ENCODE measurements at regions not wholly inside any gene's neighbourhood (a gene's known extent, or its start where the extent isn't known, plus 50 kb on each side); places are given as distances from the start of the nearest gene placed in this dataset.

- TF ChIP-seq ZNF592 (IDR thresholded peaks at IDR 0.05) (no peak), IKZF2 (IDR thresholded peaks at IDR 0.05) (no peak)
Measured at GRCh38 chr1:98256700-98257099, 335.9 kb upstream of the DPYD start (continued).

GRCh38 chr1:98253145-98253544 is 332.3 kb upstream of the DPYD start:
- intact Hi-C loops (cut with micrococcal nuclease; ENCODE audit: unreplicated experiment) (no loop called here), in situ Hi-C loops (cut with MboI) (no loop called here)
- no peak overlapping the region for H3K4me3 ChIP-seq
- no peak for FAIRE-seq
- RAD21 ChIA-PET (ENCODE audit: unreplicated experiment) = no interaction called here
- no peak for DNase-seq (ENCODE audit: low read depth, low spot score)
- CTCF ChIA-PET = no interaction called here
- no TSS peak for BruUV-seq (replicated peaks)
- no peaks in the 10 kb centered on the region for H3K79me2 ChIP-seq (ENCODE audit: control insufficient read depth, insufficient read depth, low read length)
- H3K4me2 ChIP-seq (ENCODE audit: control insufficient read depth, insufficient read depth) = no peak overlapping the region
- H3K36me3 ChIP-seq (ENCODE audit: control insufficient read depth in 2 of 2, insufficient read depth in 2 of 2, low read length in 1 of 2) = no peaks in the 10 kb centered on the region
- H3K4me1 ChIP-seq (ENCODE audit: control insufficient read depth, insufficient read depth, low read length) = no peaks in the 10 kb centered on the region
- H3K27ac ChIP-seq (ENCODE audit: control insufficient read depth, insufficient read depth) = no peak overlapping the region
- no peaks in the 10 kb centered on the region for H3K27me3 ChIP-seq (replicated peaks in 1 of 2; ENCODE audit: control insufficient read depth in 2 of 2, insufficient read depth in 2 of 2, low read length in 1 of 2)
- no peak overlapping the region for H3K9ac ChIP-seq (ENCODE audit: control insufficient read depth, insufficient read depth, low read length)
- 2% methylated on average over 3 of the region's 3 CpGs for WGBS (ENCODE audit: insufficient coverage, insufficient replicate concordance, low lambda C conversion rate, missing lambda C conversion rate)
- ATAC-seq = no peak
- POLR2A ChIA-PET = no interaction called here
- H3K9me3 ChIP-seq (replicated peaks; ENCODE audit: control insufficient read depth, insufficient read depth, low read length) = no peaks in the 10 kb centered on the region
- SMC1A ChIA-PET (ENCODE audit: uncharacterized antibody, unreplicated experiment) = interaction anchor here (0.7 kb wide), 1 partner anchor 126 kb away, joined by 3 read pairs; no protein-coding TSS in a partner anchor
- no peak for TF ChIP-seq PAX5 (IDR thresholded peaks at IDR 0.05; ENCODE audit: borderline replicate concordance, low read depth, low read length)
- no peak for TF ChIP-seq SRF (IDR thresholded peaks at IDR 0.05; ENCODE audit: low read depth in 2 of 2, low read length in 2 of 2)
- no peak for TF ChIP-seq MTA2 (IDR thresholded peaks at IDR 0.05; ENCODE audit: low read depth)
- no peak overlapping the region for H2AFZ ChIP-seq (ENCODE audit: control insufficient read depth, low read depth, low read length)
- no peaks in the 10 kb centered on the region for H4K20me1 ChIP-seq (ENCODE audit: control insufficient read depth, insufficient read depth)

All from GM12878 (cell line).